Mesothelial cell of epicardium (in vitro differentiated cells): ENCODE measurements at regions not wholly inside any gene's neighbourhood (a gene's known extent, or its start where the extent isn't known, plus 50 kb on each side); places are given as distances from the start of the nearest gene placed in this dataset.

ENCODE experiments used
- DNase-seq, 2 experiments: peaks; one replicate each; pipeline ENCODE4 v3.0.0; 2021; ENCODE audit warnings: low spot score in 2 of 2; ENCODE audit not compliant: unreplicated experiment in 2 of 2
- H3K27ac Mint-ChIP-seq: 2 replicates; pipeline ENCODE4 v1.8.0; 2021; ENCODE audit warnings: mixed read lengths
- H3K27me3 Mint-ChIP-seq: 2 replicates; pipeline ENCODE4 v1.8.0; 2021; ENCODE audit warnings: low read depth, mixed read lengths
- H3K36me3 Mint-ChIP-seq: 2 replicates; pipeline ENCODE4 v1.8.0; 2021; ENCODE audit warnings: mixed read lengths
- H3K4me1 Mint-ChIP-seq: 2 replicates; pipeline ENCODE4 v1.8.0; 2021; ENCODE audit warnings: mixed read lengths
- H3K4me3 Mint-ChIP-seq: 2 replicates; pipeline ENCODE4 v1.8.0; 2021; ENCODE audit warnings: mild to moderate bottlenecking, moderate library complexity, mixed read lengths
- H3K9me3 Mint-ChIP-seq: 2 replicates; pipeline ENCODE4 v1.8.0; 2021; ENCODE audit warnings: mixed read lengths
- TF ChIP-seq, protein P1 (sequence below): fragments of 200-600 bp; sonication (generic); IDR thresholded peaks from one replicate; pipeline ENCODE4 v1.5.0; 2021; ENCODE audit warnings: antibody characterized with exemption; ENCODE audit not compliant: unreplicated experiment

DNA sequence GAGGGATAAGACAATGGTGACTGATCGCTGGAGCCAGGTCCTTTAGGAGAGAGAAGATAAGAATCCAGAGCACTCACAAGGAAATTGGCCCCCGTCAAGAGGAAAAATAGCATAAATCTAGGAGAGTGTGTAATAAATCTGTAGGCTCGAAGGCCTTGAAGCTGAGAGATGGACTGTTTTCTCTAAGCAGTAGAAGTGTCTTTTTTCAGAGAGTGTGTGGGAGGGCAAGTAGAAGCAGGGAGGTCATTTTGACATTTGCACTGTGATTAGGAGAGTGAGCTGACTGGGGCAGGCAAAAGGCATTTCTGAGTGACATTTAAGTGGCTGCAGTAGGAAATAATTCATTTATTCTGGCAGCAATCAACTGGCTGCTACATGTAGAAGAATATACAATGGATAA is 78.0 kb upstream of the DDHD1 start:
- Mint-ChIP-seq H3K4me3 (no peak overlapping the region), H3K9me3 (peaks cover 15% of the 10 kb centered on the region), H3K36me3 (no peaks in the 10 kb centered on the region), H3K27ac (peak overlapping the region; percentile 9), H3K27me3 (no peaks in the 10 kb centered on the region), H3K4me1 (peaks cover 8% of the 10 kb centered on the region)
- no peak for DNase-seq
- TF ChIP-seq, protein P1, sequence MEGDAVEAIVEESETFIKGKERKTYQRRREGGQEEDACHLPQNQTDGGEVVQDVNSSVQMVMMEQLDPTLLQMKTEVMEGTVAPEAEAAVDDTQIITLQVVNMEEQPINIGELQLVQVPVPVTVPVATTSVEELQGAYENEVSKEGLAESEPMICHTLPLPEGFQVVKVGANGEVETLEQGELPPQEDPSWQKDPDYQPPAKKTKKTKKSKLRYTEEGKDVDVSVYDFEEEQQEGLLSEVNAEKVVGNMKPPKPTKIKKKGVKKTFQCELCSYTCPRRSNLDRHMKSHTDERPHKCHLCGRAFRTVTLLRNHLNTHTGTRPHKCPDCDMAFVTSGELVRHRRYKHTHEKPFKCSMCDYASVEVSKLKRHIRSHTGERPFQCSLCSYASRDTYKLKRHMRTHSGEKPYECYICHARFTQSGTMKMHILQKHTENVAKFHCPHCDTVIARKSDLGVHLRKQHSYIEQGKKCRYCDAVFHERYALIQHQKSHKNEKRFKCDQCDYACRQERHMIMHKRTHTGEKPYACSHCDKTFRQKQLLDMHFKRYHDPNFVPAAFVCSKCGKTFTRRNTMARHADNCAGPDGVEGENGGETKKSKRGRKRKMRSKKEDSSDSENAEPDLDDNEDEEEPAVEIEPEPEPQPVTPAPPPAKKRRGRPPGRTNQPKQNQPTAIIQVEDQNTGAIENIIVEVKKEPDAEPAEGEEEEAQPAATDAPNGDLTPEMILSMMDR: no peak

DNA sequence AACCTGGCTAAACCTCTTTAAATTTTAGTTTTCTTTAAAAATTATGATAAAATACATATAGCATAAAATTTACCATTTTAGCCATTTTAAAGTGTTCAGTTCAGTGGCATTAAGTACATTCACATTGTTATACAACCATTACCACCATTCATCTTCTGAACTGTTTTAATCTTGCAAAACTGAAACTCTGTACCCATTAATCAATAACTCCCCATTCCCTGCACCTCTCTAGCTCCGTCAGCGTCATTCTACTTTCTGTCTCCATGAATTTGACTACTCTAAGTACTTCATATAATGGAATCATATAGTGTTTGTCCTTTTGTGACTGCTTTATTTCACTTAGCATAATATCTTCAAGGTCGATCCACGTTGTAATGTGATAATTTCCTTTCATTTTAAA is 75.8 kb upstream of the DDHD1 start:
- no peak for DNase-seq
- Mint-ChIP-seq H3K27me3 (no peaks in the 10 kb centered on the region), H3K9me3 (peaks cover 37% of the 10 kb centered on the region), H3K4me3 (no peak overlapping the region), H3K36me3 (peaks cover 14% of the 10 kb centered on the region), H3K27ac (no peak overlapping the region), H3K4me1 (peaks cover 8% of the 10 kb centered on the region)
- TF ChIP-seq, protein P1: no peak

DNA sequence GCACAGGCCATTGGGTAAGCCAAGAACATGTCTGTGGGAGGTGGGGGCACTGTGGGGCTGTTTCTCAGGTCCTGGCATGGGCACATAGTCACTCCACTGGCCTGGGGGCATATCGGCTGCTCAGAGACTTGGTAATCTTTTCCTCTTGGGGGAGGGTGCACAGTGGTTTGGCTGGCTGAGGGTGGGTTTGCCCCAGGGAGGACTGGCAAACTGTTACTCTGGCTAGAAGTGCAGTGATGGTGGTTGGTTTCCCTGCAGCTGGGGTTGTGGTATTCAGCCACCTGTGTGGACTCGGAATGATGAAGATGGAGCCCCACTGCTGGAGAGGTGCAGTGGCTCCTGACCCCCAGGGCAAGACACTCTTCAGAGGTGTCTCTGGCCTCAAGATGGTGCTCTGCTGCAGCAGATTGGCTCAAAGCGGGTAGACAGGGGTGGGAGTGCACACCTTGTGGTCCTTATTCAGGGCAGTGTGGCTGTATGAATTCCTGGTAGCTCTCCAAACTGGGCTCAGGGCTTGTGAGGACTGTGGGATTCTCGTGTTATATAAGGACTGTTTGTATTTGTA is 74.1 kb upstream of the DDHD1 start:
- TF ChIP-seq, protein P1: no peak
- peaks cover 36% of the 10 kb centered on the region for H3K9me3 Mint-ChIP-seq
- H3K4me3 Mint-ChIP-seq: no peak overlapping the region
- DNase-seq: no peak
- H3K36me3 Mint-ChIP-seq: peaks cover 18% of the 10 kb centered on the region
- no peaks in the 10 kb centered on the region for H3K27me3 Mint-ChIP-seq
- peaks cover 8% of the 10 kb centered on the region for H3K4me1 Mint-ChIP-seq
- no peak overlapping the region for H3K27ac Mint-ChIP-seq

DNA sequence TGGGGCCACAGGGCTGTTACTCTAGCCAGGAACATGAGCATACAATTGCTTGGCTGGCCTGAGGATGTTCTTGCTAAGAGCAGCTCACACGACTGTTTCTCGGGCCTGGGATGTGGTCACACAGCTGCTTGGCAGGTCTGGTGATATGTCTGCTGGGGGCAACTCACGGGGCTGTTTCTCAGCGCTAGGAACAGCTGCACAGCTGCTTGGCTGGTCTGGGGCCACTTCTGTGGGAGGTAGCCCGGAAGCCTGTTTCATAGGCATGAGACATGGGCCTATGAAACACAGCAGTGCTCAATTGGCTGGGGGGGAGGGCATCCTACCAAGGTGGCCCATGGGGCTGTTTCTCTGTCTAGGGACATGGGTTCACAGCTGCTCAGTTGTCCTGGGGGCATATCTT is 73.4 kb upstream of the DDHD1 start:
- no peak for DNase-seq
- no peaks in the 10 kb centered on the region for H3K27me3 Mint-ChIP-seq
- TF ChIP-seq, protein P1: no peak
- peaks cover 42% of the 10 kb centered on the region for H3K9me3 Mint-ChIP-seq
- H3K4me3 Mint-ChIP-seq: no peak overlapping the region
- peaks cover 18% of the 10 kb centered on the region for H3K36me3 Mint-ChIP-seq
- peaks cover 8% of the 10 kb centered on the region for H3K4me1 Mint-ChIP-seq
- no peak overlapping the region for H3K27ac Mint-ChIP-seq

DNA sequence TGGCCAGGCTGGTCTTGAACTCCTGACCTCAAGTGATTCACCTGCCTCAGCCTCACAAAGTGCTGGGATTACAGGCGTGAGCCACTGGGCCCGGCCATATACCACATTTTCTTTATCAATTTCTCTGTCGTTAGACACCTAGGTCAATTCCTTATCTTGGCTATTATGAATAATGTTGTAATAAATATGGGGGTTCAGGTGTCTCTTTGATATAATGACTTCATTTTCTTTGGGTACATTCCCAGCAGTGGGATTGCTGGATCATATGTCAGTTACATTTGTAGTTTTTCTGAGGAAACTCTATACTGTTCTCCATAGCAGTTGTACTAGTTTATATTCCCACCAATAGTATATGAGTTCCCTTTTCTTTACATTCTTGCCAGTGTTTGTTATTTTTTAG is 67.8 kb upstream of the DDHD1 start:
- no peak overlapping the region for H3K27ac Mint-ChIP-seq
- peaks cover 18% of the 10 kb centered on the region for H3K36me3 Mint-ChIP-seq
- H3K9me3 Mint-ChIP-seq: peaks cover 31% of the 10 kb centered on the region
- H3K4me3 Mint-ChIP-seq: no peak overlapping the region
- no peak for DNase-seq
- peaks cover 5% of the 10 kb centered on the region for H3K4me1 Mint-ChIP-seq
- TF ChIP-seq, protein P1: no peak
- no peaks in the 10 kb centered on the region for H3K27me3 Mint-ChIP-seq

DNA sequence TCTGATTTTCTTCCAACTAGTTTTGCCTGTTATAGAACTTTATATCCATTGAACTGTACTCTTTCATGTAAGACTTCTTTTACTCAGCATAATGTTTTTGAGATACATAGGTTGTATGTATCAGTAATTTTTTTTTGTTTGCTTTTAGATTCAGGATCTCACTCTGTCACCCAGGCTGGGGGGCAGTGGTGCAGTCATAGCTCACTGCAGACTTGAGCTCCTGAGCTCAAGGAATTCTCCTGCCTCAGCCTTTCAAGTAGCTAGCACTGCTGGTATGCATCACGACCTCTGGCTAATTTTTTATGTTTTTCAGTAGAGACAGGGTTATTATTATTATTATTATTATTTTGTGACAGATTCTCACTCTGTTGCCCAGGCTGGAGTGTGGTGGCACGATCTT is 65.0 kb upstream of the DDHD1 start:
- Mint-ChIP-seq H3K9me3 (peaks cover 8% of the 10 kb centered on the region), H3K4me1 (peaks cover 5% of the 10 kb centered on the region), H3K27me3 (no peaks in the 10 kb centered on the region), H3K4me3 (peak overlapping the region; percentile 81), H3K36me3 (no peaks in the 10 kb centered on the region), H3K27ac (peak overlapping the region; percentile 35)
- TF ChIP-seq, protein P1: no peak
- no peak for DNase-seq
